Astrocyte (in vitro differentiated cells and primary cell): ENCODE measurements at regions not wholly inside any gene's neighbourhood (a gene's known extent, or its start where the extent isn't known, plus 50 kb on each side); places are given as distances from the start of the nearest gene placed in this dataset.

Source experiments
- EZH2 ChIP-seq: IDR thresholded peaks from 2 replicates; pipeline ENCODE4 v1.6.1; 2012; ENCODE audit warnings: mild to moderate bottlenecking, low read length, inconsistent platforms; ENCODE audit not compliant: insufficient read depth
- TF ChIP-seq, protein P1 (sequence below): IDR thresholded peaks from 2 replicates; pipeline ENCODE4 v1.5.1; 2011; ENCODE audit warnings: low read depth, mild to moderate bottlenecking, inconsistent platforms, low read length, moderate library complexity; ENCODE audit not compliant: insufficient read depth

GRCh38 chr4:18582841-18583240 is 561.3 kb upstream of the LCORL start:
- TF ChIP-seq, protein P1, sequence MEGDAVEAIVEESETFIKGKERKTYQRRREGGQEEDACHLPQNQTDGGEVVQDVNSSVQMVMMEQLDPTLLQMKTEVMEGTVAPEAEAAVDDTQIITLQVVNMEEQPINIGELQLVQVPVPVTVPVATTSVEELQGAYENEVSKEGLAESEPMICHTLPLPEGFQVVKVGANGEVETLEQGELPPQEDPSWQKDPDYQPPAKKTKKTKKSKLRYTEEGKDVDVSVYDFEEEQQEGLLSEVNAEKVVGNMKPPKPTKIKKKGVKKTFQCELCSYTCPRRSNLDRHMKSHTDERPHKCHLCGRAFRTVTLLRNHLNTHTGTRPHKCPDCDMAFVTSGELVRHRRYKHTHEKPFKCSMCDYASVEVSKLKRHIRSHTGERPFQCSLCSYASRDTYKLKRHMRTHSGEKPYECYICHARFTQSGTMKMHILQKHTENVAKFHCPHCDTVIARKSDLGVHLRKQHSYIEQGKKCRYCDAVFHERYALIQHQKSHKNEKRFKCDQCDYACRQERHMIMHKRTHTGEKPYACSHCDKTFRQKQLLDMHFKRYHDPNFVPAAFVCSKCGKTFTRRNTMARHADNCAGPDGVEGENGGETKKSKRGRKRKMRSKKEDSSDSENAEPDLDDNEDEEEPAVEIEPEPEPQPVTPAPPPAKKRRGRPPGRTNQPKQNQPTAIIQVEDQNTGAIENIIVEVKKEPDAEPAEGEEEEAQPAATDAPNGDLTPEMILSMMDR, result no peak
- TF ChIP-seq EZH2, result no peak
